Stimulated activated memory B cell treated with anti-CD40 and anti-IgM and Interleukin-4, amounts not matched to agents 10 μg/mL and 1 μg/mL and 100 μg/mL, for 72 hours (primary cell): ENCODE measurements at regions not wholly inside any gene's neighbourhood (a gene's known extent, or its start where the extent isn't known, plus 50 kb on each side); places are given as distances from the start of the nearest gene placed in this dataset.

Experiments
- ATAC-seq: fragments of 150-1000 bp; cut with Tn5 transposase; 2 replicates; pipeline ENCODE4 v1.10.0; 2021
- H3K27ac Mint-ChIP-seq: one replicate; pipeline ENCODE4 v1.8.0; 2022; ENCODE audit warnings: mild to moderate bottlenecking, mixed read lengths
- H3K27me3 Mint-ChIP-seq: one replicate; pipeline ENCODE4 v1.8.0; 2022; ENCODE audit warnings: mixed read lengths
- H3K36me3 Mint-ChIP-seq: one replicate; pipeline ENCODE4 v1.8.0; 2022; ENCODE audit warnings: mixed read lengths
- H3K4me1 Mint-ChIP-seq: one replicate; pipeline ENCODE4 v1.8.0; 2022; ENCODE audit warnings: mixed read lengths
- H3K4me3 Mint-ChIP-seq: one replicate; pipeline ENCODE4 v1.8.0; 2022; ENCODE audit warnings: mild to moderate bottlenecking, moderate library complexity, mixed read lengths
- H3K9me3 Mint-ChIP-seq: one replicate; pipeline ENCODE4 v1.8.0; 2022; ENCODE audit warnings: mixed read lengths

DNA sequence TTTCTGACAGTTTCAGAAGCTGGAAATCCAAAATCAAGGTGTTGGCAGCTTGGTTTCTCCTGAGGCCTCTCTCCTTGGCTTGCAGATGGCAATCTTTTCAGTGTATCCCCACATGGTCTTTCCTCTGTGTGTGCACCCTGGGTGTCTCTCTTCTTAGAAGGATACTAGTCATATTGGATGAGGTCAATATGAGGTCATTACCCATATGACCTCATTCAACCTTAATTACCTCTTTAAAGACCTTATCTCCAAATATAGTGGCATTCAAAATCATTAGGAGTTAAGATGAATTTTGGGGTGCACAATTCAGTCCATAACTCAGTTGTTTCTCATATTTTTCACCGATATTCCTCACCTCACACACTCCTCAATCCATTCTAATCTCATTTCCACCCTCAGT lies 92.4 kb upstream of the TGM3 start:
- Mint-ChIP-seq H3K9me3 (no peaks in the 10 kb centered on the region), H3K36me3 (no peaks in the 10 kb centered on the region), H3K4me3 (no peak overlapping the region), H3K4me1 (peaks cover 4% of the 10 kb centered on the region), H3K27ac (no peak overlapping the region), H3K27me3 (no peaks in the 10 kb centered on the region)
- ATAC-seq, result no peak

DNA sequence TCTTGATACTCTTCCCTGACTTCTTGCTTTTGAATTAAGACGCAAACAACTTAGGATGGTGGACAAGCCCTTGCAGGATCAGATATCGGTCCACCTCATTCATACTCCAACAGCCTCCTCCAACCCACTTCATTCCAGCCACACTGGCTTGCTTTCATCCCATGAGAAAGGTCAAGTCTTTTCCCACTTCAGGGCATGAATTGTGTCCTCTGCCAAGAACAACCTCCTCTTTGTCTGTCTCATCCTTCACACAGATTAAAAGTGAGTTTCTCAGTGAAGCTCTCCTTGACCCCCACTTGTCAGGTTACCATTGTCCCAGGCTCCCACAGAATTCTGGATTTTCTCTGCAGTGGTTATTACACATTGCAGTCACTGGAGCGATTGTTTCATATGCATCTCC lies 91.8 kb upstream of the TGM3 start:
- Mint-ChIP-seq H3K27me3 (no peaks in the 10 kb centered on the region), H3K27ac (no peak overlapping the region), H3K4me3 (no peak overlapping the region), H3K9me3 (no peaks in the 10 kb centered on the region), H3K4me1 (peaks cover 4% of the 10 kb centered on the region), H3K36me3 (no peaks in the 10 kb centered on the region)
- no peak for ATAC-seq

DNA sequence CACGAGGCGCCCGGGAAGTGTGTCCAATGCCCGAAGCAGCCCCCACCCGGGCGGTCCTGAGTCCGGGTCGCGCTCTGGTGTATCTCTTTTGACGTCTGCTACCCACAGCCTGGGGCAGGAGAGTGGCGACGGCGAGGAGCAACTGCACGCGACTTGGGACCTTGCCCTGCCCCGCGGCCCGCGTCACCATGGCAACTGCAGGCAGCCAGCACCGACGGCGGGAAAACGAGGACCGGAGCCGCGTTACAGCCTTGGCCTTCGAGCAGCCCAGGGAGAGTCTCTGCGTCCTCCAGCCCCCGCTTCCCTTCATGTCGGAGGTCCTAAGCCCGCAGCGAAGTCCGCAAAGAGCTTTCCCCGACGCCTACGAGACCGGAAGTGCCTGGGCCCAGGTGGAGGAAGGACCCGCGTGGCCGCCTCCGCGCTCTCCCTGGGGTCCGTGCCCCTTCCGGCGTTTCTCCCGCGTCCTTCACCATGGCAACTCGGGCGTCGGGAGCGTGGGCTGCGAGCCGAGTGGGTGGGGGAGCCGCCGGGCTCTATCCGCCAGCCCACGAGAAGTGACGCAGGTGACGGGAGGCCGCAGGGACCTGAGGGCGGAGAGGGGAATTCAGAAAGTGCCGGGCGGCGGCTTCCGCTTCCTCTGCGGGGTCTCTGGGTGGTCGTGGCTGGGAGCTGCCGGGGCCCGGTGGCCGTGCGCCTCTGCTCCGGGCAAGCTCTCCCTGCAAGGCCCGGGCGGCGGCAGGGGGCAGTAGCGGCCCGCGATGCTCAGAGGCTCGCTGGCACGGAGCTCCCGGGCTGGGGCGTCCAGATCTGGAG lies 88.6 kb upstream of the TGM3 start:
- ATAC-seq, result peak; percentile 89
- H3K4me3 Mint-ChIP-seq, result peak overlapping the region; percentile 84
- no peaks in the 10 kb centered on the region for H3K27me3 Mint-ChIP-seq
- no peaks in the 10 kb centered on the region for H3K9me3 Mint-ChIP-seq
- H3K36me3 Mint-ChIP-seq, result no peaks in the 10 kb centered on the region
- peak overlapping the region; percentile 82 for H3K27ac Mint-ChIP-seq
- H3K4me1 Mint-ChIP-seq, result peaks cover 4% of the 10 kb centered on the region

DNA sequence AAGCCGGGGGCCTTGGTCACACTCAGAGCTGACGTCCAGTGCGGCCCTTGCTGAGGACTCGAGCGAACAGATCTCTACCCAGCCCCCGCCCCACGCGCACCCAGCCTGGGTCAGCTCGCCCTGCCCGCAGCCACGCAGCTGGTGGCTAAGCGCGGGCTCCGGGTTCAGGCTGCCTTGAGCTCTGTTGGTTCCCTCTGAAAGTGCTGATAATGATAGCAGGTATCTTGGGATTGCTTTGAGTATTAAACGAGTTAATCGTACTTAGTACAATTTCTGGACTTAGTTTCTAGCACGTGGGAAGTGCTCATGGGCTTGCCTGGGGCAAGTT lies 88.1 kb upstream of the TGM3 start:
- peak; percentile 56 for ATAC-seq
- Mint-ChIP-seq H3K36me3 (no peaks in the 10 kb centered on the region), H3K27me3 (no peaks in the 10 kb centered on the region), H3K4me1 (peaks cover 4% of the 10 kb centered on the region), H3K4me3 (peak overlapping the region; percentile 84), H3K9me3 (no peaks in the 10 kb centered on the region), H3K27ac (peak overlapping the region; percentile 82)

DNA sequence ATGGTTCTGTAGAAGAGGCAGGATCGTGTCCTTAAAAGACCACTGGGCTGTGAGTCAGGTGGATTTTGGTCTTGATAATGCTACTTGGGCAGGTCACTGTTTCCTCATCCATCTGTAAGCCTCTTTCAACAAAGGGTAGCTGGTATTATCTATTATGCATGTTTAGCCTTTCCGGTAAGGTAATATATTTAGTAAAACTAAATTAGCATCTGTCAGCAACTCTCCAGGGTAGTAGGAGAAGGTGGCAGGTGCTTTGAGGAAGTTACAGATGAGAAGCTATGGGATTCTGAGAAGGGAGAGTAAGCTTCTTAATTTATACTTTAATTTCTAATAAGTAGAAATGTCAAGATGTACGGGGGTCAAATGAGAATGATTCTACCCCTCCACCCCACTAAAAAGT lies 86.9 kb upstream of the TGM3 start:
- ATAC-seq, result no peak
- H3K4me3 Mint-ChIP-seq, result no peak overlapping the region
- no peaks in the 10 kb centered on the region for H3K27me3 Mint-ChIP-seq
- H3K27ac Mint-ChIP-seq, result no peak overlapping the region
- no peaks in the 10 kb centered on the region for H3K9me3 Mint-ChIP-seq
- peaks cover 4% of the 10 kb centered on the region for H3K4me1 Mint-ChIP-seq
- H3K36me3 Mint-ChIP-seq, result no peaks in the 10 kb centered on the region

DNA sequence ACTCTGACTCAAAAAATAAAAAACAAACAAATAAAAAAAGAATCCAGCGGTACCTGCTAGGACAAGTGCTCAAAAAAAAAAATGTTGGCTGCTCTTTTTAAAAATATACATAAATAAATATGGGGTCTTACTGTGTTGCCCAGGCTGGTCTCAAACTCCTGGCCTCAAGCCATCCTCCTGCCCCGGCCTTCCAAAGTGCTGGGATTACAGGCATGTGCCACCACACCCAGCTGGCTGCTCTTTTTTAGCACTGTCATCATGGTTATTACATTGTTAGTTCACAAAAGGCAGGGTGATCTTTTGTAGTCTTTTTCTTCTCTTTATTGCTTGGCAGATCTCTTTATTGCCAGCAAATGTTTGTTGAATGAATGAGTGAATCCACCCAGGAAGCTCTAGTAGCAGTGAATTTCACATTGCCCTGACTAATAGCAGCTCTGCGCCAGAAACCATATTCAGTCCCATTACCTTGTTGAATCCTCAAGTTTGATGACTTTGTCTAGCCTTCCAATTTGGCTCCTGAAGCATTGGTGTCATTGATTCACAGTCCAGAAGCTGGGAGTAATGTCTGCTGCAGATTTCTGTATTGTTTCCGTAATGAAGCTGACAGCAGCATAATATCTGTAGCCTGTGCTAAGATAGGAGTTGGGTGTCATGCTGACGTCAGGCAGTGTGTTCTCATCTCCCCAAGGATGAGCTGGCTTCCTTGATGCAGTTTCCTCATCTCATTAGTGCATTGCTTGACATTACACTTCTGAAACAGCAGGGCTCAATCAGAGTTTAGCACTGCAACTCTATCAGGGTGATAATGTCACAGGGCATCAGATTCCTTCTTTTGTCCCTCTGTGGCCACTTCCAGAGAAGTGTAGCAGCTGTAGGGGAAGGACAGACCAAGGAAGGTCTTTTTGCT lies 84.9 kb upstream of the TGM3 start:
- peaks cover 4% of the 10 kb centered on the region for H3K4me1 Mint-ChIP-seq
- ATAC-seq, result no peak
- no peak overlapping the region for H3K27ac Mint-ChIP-seq
- H3K36me3 Mint-ChIP-seq, result no peaks in the 10 kb centered on the region
- H3K27me3 Mint-ChIP-seq, result no peaks in the 10 kb centered on the region
- H3K9me3 Mint-ChIP-seq, result no peaks in the 10 kb centered on the region
- H3K4me3 Mint-ChIP-seq, result no peak overlapping the region

DNA sequence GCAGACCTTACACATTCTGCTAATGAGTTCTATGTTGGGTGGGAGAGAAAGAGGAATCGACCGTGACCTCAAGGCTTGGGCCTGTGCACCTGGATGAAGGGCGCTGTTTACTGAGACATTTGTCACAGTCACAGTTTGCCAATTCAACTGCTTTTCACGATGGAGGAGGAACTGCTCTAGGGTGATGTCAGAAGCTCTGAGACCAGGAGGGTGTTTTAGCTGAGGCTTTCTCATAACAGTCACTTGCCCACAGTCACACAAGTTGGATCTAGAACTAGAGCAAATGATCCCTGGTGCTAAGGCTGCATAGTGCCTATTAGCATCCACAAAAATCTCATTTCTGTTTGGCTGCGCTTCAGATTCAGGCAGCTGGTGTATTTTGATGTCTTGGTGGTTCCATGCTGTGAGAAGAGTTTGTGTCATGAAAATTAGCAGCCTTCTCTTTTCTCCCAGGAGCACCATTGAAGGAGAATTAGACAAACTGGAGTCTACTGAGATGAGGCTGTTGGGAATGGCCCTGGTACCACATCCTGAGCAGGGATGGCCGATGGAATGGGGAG lies 83.3 kb upstream of the TGM3 start:
- no peaks in the 10 kb centered on the region for H3K36me3 Mint-ChIP-seq
- peaks cover 11% of the 10 kb centered on the region for H3K4me1 Mint-ChIP-seq
- no peak for ATAC-seq
- no peak overlapping the region for H3K27ac Mint-ChIP-seq
- no peak overlapping the region for H3K4me3 Mint-ChIP-seq
- H3K27me3 Mint-ChIP-seq, result no peaks in the 10 kb centered on the region
- no peaks in the 10 kb centered on the region for H3K9me3 Mint-ChIP-seq

DNA sequence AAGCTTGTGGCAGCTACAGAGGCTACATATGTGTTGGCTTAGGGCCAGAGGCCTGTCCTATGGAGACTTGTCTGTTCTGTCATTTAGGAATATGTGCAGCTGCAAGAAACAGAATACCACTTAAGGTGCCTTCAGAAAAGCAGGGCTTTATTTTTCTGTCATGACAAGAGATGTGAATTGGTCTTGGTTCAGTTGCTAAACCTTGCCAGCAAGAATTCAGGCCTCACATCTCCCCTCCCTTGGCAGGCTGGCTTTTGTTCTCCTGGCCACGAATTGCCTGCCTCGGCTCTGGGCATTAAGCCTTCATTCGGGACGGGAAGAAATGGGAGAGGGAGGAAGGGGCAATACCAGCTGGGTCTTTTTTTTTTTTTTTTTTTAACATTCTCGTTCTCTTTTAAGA lies 82.4 kb upstream of the TGM3 start:
- H3K4me1 Mint-ChIP-seq, result peaks cover 20% of the 10 kb centered on the region
- no peaks in the 10 kb centered on the region for H3K36me3 Mint-ChIP-seq
- H3K9me3 Mint-ChIP-seq, result no peaks in the 10 kb centered on the region
- H3K27ac Mint-ChIP-seq, result no peak overlapping the region
- no peak overlapping the region for H3K4me3 Mint-ChIP-seq
- ATAC-seq, result no peak
- no peaks in the 10 kb centered on the region for H3K27me3 Mint-ChIP-seq

DNA sequence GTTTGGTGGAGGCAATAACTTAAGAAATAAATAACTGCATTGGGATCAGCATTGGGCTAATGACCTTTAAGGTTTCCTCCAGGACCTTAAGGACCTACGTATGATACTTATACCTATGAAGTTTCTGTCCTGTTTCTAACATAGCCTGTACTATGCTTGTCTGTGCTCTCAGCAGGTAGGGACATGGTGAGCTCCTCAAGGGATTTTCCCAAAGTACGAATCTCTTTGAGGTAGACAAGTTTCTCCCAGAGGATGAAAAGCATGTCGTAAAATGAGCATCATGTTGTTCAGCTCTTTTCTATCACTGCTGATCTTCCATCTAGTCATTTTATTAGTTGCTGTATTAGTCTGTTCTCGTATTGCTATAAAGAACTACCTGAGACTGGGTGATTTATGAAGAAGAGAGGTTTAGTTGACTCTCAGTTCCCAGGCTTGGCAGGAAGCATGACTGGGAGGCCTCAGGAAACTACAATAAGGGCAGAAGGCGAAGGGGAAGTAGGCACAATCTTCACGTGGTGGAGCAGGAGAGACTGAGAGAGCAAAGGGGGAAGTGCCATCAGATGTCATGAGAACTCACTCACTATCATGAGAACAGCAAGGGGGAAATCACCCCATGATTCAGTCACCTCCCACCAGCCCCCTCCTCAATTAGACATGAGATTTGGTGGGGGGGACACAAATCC lies 77.8 kb upstream of the TGM3 start:
- H3K27me3 Mint-ChIP-seq, result no peaks in the 10 kb centered on the region
- H3K36me3 Mint-ChIP-seq, result peaks cover 8% of the 10 kb centered on the region
- H3K4me1 Mint-ChIP-seq, result peaks cover 35% of the 10 kb centered on the region
- peak overlapping the region; percentile 6 for H3K4me3 Mint-ChIP-seq
- peak; percentile 97 for ATAC-seq
- H3K27ac Mint-ChIP-seq, result peak overlapping the region; percentile 53
- peaks cover 6% of the 10 kb centered on the region for H3K9me3 Mint-ChIP-seq

DNA sequence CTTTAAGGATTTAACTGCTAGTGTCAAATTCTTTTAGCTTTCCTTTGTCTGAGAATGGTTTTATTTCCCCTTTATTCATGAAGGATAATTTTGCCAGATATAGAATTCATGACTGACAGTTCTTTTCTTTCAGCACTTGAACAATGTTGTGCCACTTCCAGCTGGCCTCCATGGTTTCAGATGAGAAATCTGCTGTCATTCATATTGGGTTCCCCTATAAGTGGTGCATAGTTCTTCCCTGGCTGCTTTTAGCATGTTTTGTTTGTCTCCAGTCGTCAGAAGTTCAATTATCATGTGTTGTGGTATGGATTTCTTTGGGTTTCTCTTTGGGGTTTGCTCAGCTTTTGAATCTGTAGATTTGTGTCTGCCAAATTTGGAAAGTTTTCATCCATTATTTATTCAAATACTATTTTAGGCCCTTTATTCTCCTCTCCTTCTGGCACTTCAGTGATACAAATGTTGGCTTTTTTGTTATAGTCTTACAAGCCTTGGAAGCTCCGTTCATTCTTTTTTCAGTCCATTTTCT lies 76.3 kb upstream of the TGM3 start:
- H3K4me1 Mint-ChIP-seq, result peaks cover 35% of the 10 kb centered on the region
- H3K36me3 Mint-ChIP-seq, result peaks cover 8% of the 10 kb centered on the region
- H3K9me3 Mint-ChIP-seq, result peaks cover 6% of the 10 kb centered on the region
- no peak for ATAC-seq
- no peak overlapping the region for H3K4me3 Mint-ChIP-seq
- peak overlapping the region; percentile 53 for H3K27ac Mint-ChIP-seq
- H3K27me3 Mint-ChIP-seq, result no peaks in the 10 kb centered on the region

DNA sequence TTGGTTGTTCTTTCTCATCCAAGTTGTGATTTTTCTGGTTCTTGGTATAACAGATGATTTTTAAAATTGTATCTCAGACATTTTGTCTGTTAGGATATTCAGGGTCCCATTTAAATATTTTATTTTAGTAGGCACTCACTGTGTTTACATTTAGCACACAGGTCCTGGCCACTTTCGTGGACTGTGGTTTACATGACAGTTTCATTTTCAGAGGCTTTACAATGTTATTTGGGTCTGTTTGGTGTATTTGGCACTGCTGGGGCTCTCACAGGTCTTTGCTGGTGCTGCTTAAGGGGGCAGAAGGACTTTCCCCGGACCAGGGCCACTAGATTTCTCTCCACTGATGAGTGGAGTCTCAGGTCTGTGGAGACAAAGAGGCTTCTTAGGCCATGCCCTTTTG lies 75.5 kb upstream of the TGM3 start:
- no peak for ATAC-seq
- Mint-ChIP-seq H3K4me3 (no peak overlapping the region), H3K36me3 (peaks cover 8% of the 10 kb centered on the region), H3K9me3 (peaks cover 6% of the 10 kb centered on the region), H3K4me1 (peaks cover 35% of the 10 kb centered on the region), H3K27me3 (no peaks in the 10 kb centered on the region), H3K27ac (no peak overlapping the region)

DNA sequence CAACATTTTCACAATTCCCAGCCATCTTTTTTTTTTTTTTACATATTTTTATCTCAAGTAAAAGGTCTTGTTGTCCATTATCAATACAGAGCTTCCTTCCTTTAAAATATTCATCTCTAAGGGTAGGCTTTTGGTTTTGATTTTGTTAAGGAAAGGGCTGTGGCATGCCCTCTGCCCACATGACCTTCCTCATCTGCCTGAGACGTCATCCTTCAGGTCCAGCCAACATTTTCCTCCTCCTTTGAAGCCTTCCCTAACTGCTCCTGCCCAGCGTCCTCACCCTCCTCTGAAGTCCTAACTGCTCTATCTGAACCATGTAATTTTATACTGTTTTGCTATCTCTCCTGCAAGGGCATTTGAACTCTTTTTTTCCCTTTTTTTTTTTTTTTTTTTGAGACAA lies 73.9 kb upstream of the TGM3 start:
- ATAC-seq, result no peak
- Mint-ChIP-seq H3K4me3 (no peak overlapping the region), H3K27me3 (no peaks in the 10 kb centered on the region), H3K9me3 (peaks cover 6% of the 10 kb centered on the region), H3K4me1 (peaks cover 29% of the 10 kb centered on the region), H3K36me3 (peaks cover 8% of the 10 kb centered on the region), H3K27ac (peak overlapping the region; percentile 34)

DNA sequence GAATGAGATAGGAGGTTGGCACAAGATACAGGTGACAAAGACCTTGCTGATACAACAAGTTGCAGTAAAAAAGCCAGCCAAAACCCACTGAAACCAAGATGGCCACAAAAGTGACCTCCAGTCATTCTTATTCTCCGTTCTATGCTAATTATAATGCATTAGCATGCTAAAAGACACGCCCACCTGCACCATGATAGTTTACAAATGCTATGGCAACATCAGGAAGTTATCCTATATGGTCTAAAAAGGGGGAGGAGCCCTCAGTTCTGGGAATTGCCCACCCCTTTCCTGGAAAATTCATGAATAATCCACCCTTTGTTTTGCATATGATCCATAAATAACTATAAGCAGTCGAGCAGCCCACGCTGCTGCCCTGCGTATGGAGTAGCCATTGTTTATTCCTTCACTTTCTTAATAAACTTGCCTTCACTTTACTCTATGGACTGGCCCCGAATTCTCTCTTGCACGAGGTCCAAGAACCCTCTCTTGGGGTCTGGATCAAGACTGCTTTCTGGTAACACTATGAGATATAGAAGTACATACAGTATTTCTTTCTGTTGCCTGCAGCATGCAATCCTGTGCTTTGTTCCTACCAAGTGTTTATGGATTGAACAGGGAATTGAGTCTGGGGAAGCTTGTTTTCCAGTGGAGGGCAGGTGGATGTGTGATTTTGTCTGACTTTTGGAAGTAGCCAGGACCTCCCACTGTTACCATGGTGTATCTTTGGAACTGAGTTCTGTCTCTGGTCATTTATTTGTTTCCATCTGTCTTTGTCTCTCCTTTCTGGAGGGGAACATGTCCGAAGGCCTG lies 72.0 kb upstream of the TGM3 start:
- peaks cover 8% of the 10 kb centered on the region for H3K36me3 Mint-ChIP-seq
- no peak overlapping the region for H3K27ac Mint-ChIP-seq
- peaks cover 6% of the 10 kb centered on the region for H3K9me3 Mint-ChIP-seq
- H3K27me3 Mint-ChIP-seq, result no peaks in the 10 kb centered on the region
- no peak for ATAC-seq
- no peak overlapping the region for H3K4me3 Mint-ChIP-seq
- peaks cover 17% of the 10 kb centered on the region for H3K4me1 Mint-ChIP-seq

DNA sequence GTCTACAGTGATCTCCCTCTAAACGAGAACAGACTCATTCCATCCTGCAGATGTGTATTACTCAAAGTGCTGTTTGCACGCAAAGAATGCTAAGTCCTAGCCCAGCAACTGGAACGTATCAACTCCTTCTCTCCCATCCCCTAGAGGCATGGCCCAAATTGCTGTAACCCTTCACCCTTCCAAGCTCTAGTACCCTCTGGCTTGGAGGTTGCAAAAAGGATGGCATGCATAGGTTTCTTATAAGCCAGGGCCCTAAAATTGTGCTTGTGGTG lies 71.5 kb upstream of the TGM3 start:
- H3K27me3 Mint-ChIP-seq, result no peaks in the 10 kb centered on the region
- ATAC-seq, result no peak
- H3K27ac Mint-ChIP-seq, result no peak overlapping the region

More for the DNA sequence above, 71.5 kb upstream of the TGM3 start:
- H3K4me1 Mint-ChIP-seq, result peaks cover 13% of the 10 kb centered on the region
- H3K9me3 Mint-ChIP-seq, result peaks cover 6% of the 10 kb centered on the region
- no peak overlapping the region for H3K4me3 Mint-ChIP-seq
- peaks cover 8% of the 10 kb centered on the region for H3K36me3 Mint-ChIP-seq
